ENCODE measurements at regions not wholly inside any gene's neighbourhood (a gene's known extent, or its start where the extent isn't known, plus 50 kb on each side); places are given as distances from the start of the nearest gene placed in this dataset.
"Not testable (repeated sequence)": the region's sequence is repeated elsewhere in the genome, so short reads cannot be mapped to it uniquely, and the experiment has no call there.

GRCh38 chr3:86887876-86888275 lies 103.1 kb downstream of the VGLL3 start:
- no peak for DNase-seq

- DNase-seq = no peak
These were observed 110.9 kb downstream of the VGLL3 start for GRCh38 chr3:86880066-86880465.

GRCh38 chr3:86876504-86877181 lies 114.3 kb downstream of the VGLL3 start:
- not testable (repeated sequence) for DNase-seq

- DNase-seq = not testable (repeated sequence)
These were observed 116.2 kb downstream of the VGLL3 start for GRCh38 chr3:86874790-86875189.

DNA sequence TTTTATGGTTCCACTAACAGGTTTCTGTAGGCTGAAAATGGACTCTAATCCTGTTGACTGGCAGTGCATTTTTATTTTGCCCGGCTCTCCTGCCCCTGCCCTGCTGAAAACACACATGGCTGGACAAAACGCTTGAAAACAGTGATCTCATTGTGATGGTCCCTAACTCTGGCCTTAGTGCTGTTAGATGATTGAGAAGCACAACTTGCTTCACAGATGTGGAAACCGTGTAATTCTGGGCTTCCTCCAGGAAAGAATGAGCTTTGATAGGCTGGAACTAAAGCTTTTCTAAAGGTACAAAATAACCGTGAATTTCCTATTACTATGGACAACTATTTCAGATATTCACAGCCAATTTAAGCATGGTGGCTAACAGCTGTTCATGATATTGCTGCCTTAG lies 121.4 kb downstream of the VGLL3 start:
- no peak for DNase-seq

- no peak for DNase-seq
These were observed 123.0 kb downstream of the VGLL3 start for GRCh38 chr3:86867982-86868381.

GRCh38 chr3:86865506-86865905 lies 125.4 kb downstream of the VGLL3 start:
- DNase-seq = no peak

DNA sequence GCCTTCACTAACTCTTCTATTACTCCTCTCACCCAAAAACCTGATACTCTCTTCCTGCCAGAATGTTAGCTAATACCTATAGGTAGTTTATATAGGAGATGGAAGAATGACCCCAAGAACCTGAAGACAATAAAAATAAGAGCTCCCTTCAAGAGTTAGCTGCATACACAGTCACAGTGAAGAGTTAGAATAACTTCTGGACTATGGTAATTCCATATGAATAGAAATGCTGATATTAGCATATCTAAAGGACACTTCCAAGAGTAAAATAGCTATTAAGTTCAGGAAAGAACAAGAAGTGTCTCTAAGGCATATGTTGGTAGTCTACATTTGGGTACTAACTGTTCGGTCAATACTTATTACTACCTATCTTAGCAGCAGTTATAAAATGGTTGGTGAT lies 134.2 kb downstream of the VGLL3 start:
- DNase-seq = no peak

DNA sequence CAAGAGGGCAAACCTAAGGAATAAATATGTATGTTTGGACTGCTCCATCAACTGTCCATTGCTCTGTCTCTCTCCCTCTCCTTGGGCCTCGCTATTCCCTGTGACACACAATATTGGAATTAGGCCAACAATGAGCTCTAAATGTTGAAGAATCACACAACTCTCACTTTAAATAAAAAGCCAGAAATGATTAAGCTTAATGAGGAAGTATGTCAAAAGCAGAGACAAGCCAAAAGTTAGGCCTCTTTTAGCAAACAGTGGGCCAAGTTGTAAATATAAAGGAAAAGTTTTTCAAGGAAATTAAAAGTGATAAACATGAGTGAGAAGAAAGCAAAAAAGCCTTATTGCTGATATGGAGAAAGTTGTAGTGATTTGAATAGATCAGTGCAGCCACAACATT lies 141.0 kb downstream of the VGLL3 start:
- no peak for DNase-seq

- DNase-seq = no peak
These were observed 145.2 kb downstream of the VGLL3 start for GRCh38 chr3:86845726-86846125.

DNA sequence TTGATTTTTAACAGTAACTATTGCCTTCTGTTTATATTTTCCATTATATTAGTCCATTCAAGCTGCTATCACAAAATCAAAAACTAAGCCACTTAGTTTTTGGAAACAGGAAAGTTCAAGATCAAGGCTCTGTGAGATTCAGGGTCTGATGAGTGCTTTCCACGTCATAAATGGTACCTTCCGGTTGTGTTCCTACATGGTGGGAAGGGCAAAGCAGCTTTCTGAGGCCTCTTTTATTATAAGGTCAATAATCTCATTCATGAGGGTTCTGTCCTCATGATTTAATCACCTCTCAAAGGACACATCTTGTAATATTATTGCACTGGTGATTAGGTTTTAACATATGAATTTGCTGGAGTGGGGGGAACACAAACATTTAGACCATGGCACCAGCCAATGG lies 152.0 kb downstream of the VGLL3 start:
- no peak for DNase-seq

GRCh38 chr3:86837871-86838270 lies 153.1 kb downstream of the VGLL3 start:
- DNase-seq = no peak

GRCh38 chr3:86830566-86830965 lies 160.4 kb downstream of the VGLL3 start:
- DNase-seq = no peak

DNA sequence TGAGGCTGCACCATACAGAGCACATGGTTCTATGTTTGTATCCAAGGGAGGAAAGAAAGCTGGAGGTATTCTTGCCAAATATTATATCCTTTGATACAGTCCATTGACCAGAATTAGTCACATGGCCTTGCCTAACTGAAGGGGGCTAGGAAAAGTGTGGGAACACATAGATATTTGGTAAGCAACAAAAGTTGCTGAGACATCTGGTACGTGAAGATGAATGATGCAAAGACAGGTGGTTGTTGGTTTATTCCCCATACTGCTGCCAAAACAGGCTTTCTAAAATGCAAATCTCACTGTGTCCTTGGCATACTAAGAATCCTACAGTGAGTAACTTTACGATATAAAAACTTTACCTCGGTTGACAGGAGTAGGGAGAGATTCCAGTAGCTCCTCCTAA lies 162.2 kb downstream of the VGLL3 start:
- no peak for DNase-seq

DNA sequence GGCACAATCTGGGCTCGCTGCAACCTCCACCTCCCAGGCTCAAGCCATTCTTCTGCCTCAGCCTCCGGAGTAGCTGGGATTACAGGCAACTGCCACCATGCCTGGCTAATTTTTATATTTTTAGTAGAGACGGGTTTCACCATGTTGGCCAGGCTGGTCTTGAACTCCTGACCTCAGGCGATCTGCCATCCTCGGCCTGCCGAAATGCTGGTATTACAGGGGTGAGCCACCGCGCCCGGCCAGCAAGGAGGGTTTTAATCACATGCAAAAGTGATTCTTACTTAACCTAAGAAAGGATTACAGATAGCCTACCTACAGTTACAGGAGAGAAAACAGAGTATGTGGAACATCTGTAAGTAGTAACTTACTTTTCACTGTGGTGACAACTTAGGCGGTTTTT lies 163.4 kb downstream of the VGLL3 start:
- not testable (repeated sequence) for DNase-seq

DNA sequence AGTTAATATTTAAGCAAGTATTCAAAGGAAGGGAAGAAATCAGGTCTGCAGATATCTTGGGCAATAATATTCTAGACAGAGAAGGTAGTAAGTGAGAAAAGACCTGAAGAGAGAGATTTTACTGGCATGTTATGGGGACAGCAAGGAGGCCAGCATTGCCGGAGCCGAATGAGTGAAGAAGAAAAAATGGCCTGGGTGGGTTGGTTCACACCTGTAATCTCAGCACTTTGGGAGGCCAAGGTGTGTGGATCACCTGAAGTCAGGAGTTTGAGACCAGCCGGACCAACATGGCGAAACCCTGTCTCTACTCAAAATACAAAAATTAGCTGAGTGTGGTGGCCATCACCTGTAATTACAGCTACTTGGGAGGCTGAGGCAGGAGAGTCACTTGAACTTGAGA lies 164.7 kb downstream of the VGLL3 start:
- no peak for DNase-seq

GRCh38 chr3:86815880-86816279 lies 175.1 kb downstream of the VGLL3 start:
- no peak for DNase-seq

GRCh38 chr3:86814918-86815655 lies 175.9 kb downstream of the VGLL3 start:
- DNase-seq = no peak

- DNase-seq = no peak
These were observed 176.6 kb downstream of the VGLL3 start for GRCh38 chr3:86814321-86814720.

DNA sequence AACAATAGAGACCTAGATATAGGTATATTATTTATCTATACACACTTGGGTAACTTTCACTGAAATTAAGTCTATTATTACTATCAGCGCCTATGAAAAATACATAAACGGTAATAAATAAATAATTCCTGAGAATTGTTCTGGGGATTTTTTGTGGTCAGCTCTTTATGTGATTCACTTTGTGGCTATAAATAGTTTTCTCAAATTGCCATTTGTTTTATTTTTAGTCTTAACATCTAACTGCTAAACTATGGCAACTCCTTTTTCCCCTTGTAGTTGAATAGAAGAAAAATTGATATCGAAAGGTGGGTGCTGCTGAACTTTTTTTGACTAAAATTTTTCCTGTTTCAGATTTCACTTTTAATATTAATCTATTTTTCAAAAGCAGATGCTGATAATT lies 189.0 kb downstream of the VGLL3 start:
- DNase-seq = no peak

DNA sequence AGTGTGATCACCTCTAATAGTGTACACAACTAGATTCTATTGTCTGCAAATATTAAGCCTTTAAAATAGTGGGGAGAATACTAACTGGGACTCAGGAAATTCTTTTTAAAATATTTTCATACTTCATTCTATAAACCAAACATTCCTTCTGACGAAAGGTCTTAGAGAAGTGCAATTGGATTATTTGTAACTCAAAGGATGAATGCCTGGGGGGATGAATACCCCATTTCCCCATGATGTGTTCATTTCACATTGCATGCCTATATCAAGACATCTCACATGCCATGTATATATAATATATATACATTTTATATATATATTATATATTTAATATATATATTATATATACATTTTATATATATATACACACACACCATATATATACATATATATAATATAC lies 189.9 kb downstream of the VGLL3 start:
- DNase-seq = no peak

DNA sequence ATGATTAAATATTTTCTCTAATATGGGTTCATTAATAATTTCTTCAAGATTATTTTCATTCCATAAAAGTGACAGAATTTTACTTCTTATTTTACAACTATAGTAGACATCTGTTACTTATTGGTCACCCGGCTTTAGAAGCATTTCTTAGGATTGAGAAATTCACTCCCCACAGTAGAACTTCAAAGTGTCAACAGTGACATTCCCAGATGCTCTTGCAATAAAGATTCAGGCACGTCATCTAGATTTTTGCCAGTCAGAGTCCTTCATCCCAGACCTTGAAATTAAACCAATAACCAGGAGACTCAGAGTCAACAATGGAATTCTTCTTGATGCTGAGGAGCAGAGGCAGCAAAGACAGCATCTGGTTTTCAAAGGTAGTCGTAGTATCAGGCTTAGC lies 190.8 kb downstream of the VGLL3 start:
- DNase-seq = no peak

DNA sequence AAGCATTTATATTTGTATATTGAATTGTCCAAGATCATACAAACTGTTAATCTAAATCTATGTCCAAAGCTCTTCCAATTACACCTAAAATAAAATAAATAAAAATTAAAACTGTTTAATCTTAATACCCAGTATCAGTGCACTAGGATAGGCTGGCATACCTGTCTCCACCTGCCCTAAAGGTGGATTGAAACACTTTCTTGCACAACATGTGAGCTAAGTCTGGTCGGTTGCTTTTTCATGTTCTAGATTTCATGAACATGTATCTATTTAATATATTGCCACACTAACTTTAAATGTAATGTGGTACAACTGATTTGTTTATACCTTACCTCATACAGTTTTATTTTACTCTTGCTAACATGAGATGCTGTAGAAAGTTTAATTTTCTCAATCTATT lies 193.0 kb downstream of the VGLL3 start:
- DNase-seq = no peak

DNA sequence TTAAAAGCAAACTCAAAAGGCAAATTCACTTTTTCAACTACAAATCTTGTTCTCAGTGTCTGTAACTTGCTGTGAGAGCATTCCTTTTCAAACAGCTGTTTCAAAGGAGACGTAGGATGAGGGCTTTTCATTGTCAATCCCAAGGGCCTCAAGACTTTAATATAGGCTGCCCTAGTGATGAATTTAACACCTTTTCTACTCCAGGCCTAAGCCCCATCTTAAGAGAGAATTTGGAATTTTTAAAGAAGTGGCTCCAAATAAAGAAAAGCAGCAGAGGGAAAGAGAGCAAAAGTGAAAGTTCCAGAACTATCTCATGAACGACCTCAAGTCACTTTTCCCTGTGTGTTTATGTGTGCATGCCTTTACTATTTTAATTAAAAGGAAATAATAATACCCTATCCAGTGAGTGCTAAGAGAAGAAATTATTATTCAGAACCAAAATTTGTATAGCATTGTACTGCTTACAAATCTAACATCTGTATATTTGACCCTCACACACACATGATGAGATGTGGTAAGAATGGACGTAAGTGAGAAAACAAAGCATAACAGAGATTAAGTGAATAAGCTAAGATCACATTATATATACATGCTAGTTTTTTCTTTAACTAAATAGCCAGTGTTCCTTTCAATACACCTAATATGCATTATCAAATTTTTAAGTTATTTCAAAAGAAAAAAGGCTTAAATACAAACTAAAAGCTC lies 196.4 kb downstream of the VGLL3 start:
- no peak for DNase-seq
